ENCODE measurements at regions not wholly inside any gene's neighbourhood (a gene's known extent, or its start where the extent isn't known, plus 50 kb on each side); places are given as distances from the start of the nearest gene placed in this dataset.
"Not testable (repeated sequence)": the region's sequence is repeated elsewhere in the genome, so short reads cannot be mapped to it uniquely, and the experiment has no call there.

- DNase-seq: no peak
Measured at GRCh38 chr4:83758285-83758684, 222.4 kb downstream of the GPAT3 start.

- DNase-seq: no peak
Measured at GRCh38 chr4:83757121-83757621, 221.3 kb downstream of the GPAT3 start.

- DNase-seq: no peak
Measured at GRCh38 chr4:83753260-83753659, 217.4 kb downstream of the GPAT3 start.

- DNase-seq: no peak
Measured at GRCh38 chr4:83751336-83751949, 215.5 kb downstream of the GPAT3 start.

- DNase-seq: no peak
Measured at GRCh38 chr4:83748711-83749110, 212.8 kb downstream of the GPAT3 start.

- DNase-seq: no peak
Measured at GRCh38 chr4:83738895-83739294, 203.0 kb downstream of the GPAT3 start.

- DNase-seq: no peak
Measured at GRCh38 chr4:83734576-83734975, 198.7 kb downstream of the GPAT3 start.

GRCh38 chr4:83732114-83732635, 196.3 kb downstream of the GPAT3 start:
- no peak for DNase-seq

GRCh38 chr4:83731609-83732008, 195.7 kb downstream of the GPAT3 start:
- DNase-seq: no peak

GRCh38 chr4:83730958-83731357, 195.1 kb downstream of the GPAT3 start:
- DNase-seq: not testable (repeated sequence)

GRCh38 chr4:83728191-83728590, 192.3 kb downstream of the GPAT3 start:
- DNase-seq: no peak

GRCh38 chr4:83725336-83726085, 189.6 kb downstream of the GPAT3 start:
- DNase-seq: no peak

GRCh38 chr4:83724485-83725335, 188.8 kb downstream of the GPAT3 start:
- DNase-seq: no peak

GRCh38 chr4:83723609-83724008, 187.7 kb downstream of the GPAT3 start:
- DNase-seq: no peak

- no peak for DNase-seq
Measured at GRCh38 chr4:83722730-83723269, 186.9 kb downstream of the GPAT3 start.

- DNase-seq: no peak
Measured at GRCh38 chr4:83716874-83717273, 181.0 kb downstream of the GPAT3 start.

GRCh38 chr4:83712890-83713289, 177.0 kb downstream of the GPAT3 start:
- DNase-seq: no peak

- no peak for DNase-seq
Measured at GRCh38 chr4:83709627-83710026, 173.7 kb downstream of the GPAT3 start.

- no peak for DNase-seq
Measured at GRCh38 chr4:83708500-83709175, 172.7 kb downstream of the GPAT3 start.

GRCh38 chr4:83704786-83705185, 168.9 kb downstream of the GPAT3 start:
- DNase-seq: no peak

- DNase-seq: no peak
Measured at GRCh38 chr4:83703752-83704151, 167.8 kb downstream of the GPAT3 start.

GRCh38 chr4:83701041-83701440, 165.1 kb downstream of the GPAT3 start:
- DNase-seq: no peak

All from NCI-H1092 treated with DMSO at 0.1 percent for 48 hours (cell line).